GM23338 (cell line): ENCODE measurements at regions not wholly inside any gene's neighbourhood (a gene's known extent, or its start where the extent isn't known, plus 50 kb on each side); places are given as distances from the start of the nearest gene placed in this dataset.

ENCODE experiments used
- ATAC-seq: fragments of 200-7000 bp; cut with Tn5 transposase; 3 replicates; pipeline ENCODE4 v1.9.1; 2020
- DNase-seq: peaks from one replicate; pipeline ENCODE4 v3.0.0-alpha.2; 2015; ENCODE audit warnings: low spot score
- H2AFZ ChIP-seq: fragments of 200-600 bp; sonication (generic); 2 replicates; pipeline ENCODE4 v1.8.0; 2016; ENCODE audit warnings: antibody characterized with exemption, mild to moderate bottlenecking, moderate library complexity
- H3F3A ChIP-seq: fragments of 200-600 bp; sonication (generic); replicated peaks from 2 replicates; pipeline ENCODE4 v1.8.0; 2017; ENCODE audit warnings: antibody characterized with exemption, mixed run types, low read depth
- H3K27ac ChIP-seq: fragments of 200-600 bp; sonication (generic); 2 replicates; pipeline ENCODE4 v1.6.1; 2016; ENCODE audit warnings: low read depth
- H3K27me3 ChIP-seq: fragments of 200-600 bp; sonication (generic); 2 replicates; pipeline ENCODE4 v1.8.0; 2016; ENCODE audit warnings: mild to moderate bottlenecking, mixed run types, moderate library complexity; ENCODE audit not compliant: insufficient read depth
- H3K36me3 ChIP-seq: fragments of 200-600 bp; sonication (generic); 2 replicates; pipeline ENCODE4 v1.8.0; 2016; ENCODE audit warnings: mild to moderate bottlenecking; ENCODE audit not compliant: insufficient read depth
- H3K4me1 ChIP-seq: fragments of 200-600 bp; sonication (generic); 2 replicates; pipeline ENCODE4 v1.8.0; 2016; ENCODE audit warnings: mild to moderate bottlenecking, moderate library complexity; ENCODE audit not compliant: insufficient read depth
- H3K4me2 ChIP-seq: fragments of 200-600 bp; sonication (generic); 2 replicates; pipeline ENCODE4 v1.7.1; 2017; ENCODE audit warnings: mixed run types
- H3K4me3 ChIP-seq: fragments of 200-600 bp; sonication (generic); 2 replicates; pipeline ENCODE4 v1.6.1; 2016; ENCODE audit warnings: mixed run types
- H3K79me2 ChIP-seq: fragments of 200-600 bp; sonication (generic); replicated peaks from 2 replicates; pipeline ENCODE4 v1.8.0; 2017; ENCODE audit warnings: mild to moderate bottlenecking; ENCODE audit not compliant: insufficient read depth
- H3K9me2 ChIP-seq: fragments of 200-600 bp; sonication (generic); 2 replicates; pipeline ENCODE4 v1.8.0; 2017; ENCODE audit not compliant: insufficient read depth
- H4K20me1 ChIP-seq: fragments of 200-600 bp; sonication (generic); replicated peaks from 2 replicates; pipeline ENCODE4 v1.8.0; 2017; ENCODE audit warnings: mild to moderate bottlenecking; ENCODE audit not compliant: insufficient read depth
- H3K27ac Mint-ChIP-seq: 2 replicates; pipeline ENCODE4 v1.8.0; 2020; ENCODE audit warnings: inconsistent platforms, mild to moderate bottlenecking, moderate library complexity, mixed read lengths
- H3K27me3 Mint-ChIP-seq: 3 replicates; pipeline ENCODE4 v1.8.0; 2022; ENCODE audit warnings: low read depth, mild to moderate bottlenecking, moderate library complexity, mixed read lengths, inconsistent platforms; ENCODE audit not compliant: insufficient read depth, poor library complexity
- H3K36me3 Mint-ChIP-seq: 3 replicates; pipeline ENCODE4 v1.8.0; 2021; ENCODE audit warnings: low read depth, mild to moderate bottlenecking, inconsistent platforms, moderate library complexity, mixed read lengths
- H3K4me1 Mint-ChIP-seq: 3 replicates; pipeline ENCODE4 v1.8.0; 2020; ENCODE audit warnings: mild to moderate bottlenecking, inconsistent platforms, mixed read lengths
- H3K4me3 Mint-ChIP-seq: 3 replicates; pipeline ENCODE4 v1.8.0; 2021; ENCODE audit warnings: moderate library complexity, mild to moderate bottlenecking, inconsistent platforms, mixed read lengths
- H3K9me3 Mint-ChIP-seq: 3 replicates; pipeline ENCODE4 v1.8.0; 2020; ENCODE audit warnings: moderate library complexity, mild to moderate bottlenecking, inconsistent platforms, mixed read lengths
- CREB1 ChIP-seq: fragments of 250-450 bp; sonication (Bioruptor Pico); IDR thresholded peaks from 2 replicates; pipeline ENCODE4 v1.5.0; 2020; ENCODE audit warnings: low read depth, mild to moderate bottlenecking, moderate library complexity
- EZH2 ChIP-seq: fragments of 200-600 bp; sonication (generic); IDR thresholded peaks from one replicate; pipeline ENCODE4 v1.8.0; 2017; ENCODE audit warnings: antibody characterized with exemption, mild to moderate bottlenecking, low read depth; ENCODE audit not compliant: unreplicated experiment
- EZH2phosphoT487 ChIP-seq: fragments of 200-600 bp; sonication (generic); IDR thresholded peaks from one replicate; pipeline ENCODE4 v1.8.1; 2018; ENCODE audit warnings: antibody characterized with exemption; ENCODE audit not compliant: unreplicated experiment
- JUNB ChIP-seq: IDR thresholded peaks from one replicate; pipeline ENCODE4 v1.6.1; 2016; ENCODE audit warnings: antibody characterized with exemption; ENCODE audit not compliant: unreplicated experiment
- NANOG ChIP-seq: IDR thresholded peaks from 2 replicates; pipeline ENCODE4 v1.6.1; 2016; ENCODE audit warnings: antibody characterized with exemption, borderline replicate concordance
- POLR2AphosphoS5 ChIP-seq: IDR thresholded peaks from 2 replicates; pipeline ENCODE4 v1.6.1; 2016; ENCODE audit warnings: antibody characterized with exemption, low read depth
- STAT1 ChIP-seq: IDR thresholded peaks from one replicate; pipeline ENCODE4 v1.6.1; 2016; ENCODE audit warnings: antibody characterized with exemption; ENCODE audit not compliant: unreplicated experiment
- ZNF114 ChIP-seq: fragments of 250-450 bp; sonication (Bioruptor Pico); IDR thresholded peaks from 2 replicates; pipeline ENCODE4 v1.5.0; 2020; ENCODE audit warnings: mild to moderate bottlenecking, moderate library complexity
- ZNF331 ChIP-seq: fragments of 250-450 bp; sonication (Bioruptor Pico); IDR thresholded peaks from 2 replicates; pipeline ENCODE4 v1.5.0; 2020; ENCODE audit warnings: low read depth, mild to moderate bottlenecking, moderate library complexity
- TF ChIP-seq, protein P1 (sequence below): IDR thresholded peaks from one replicate; pipeline ENCODE4 v1.6.1; 2018; ENCODE audit warnings: antibody characterized with exemption; ENCODE audit not compliant: unreplicated experiment
- TF ChIP-seq, protein P2 (sequence below): IDR thresholded peaks from 2 replicates; pipeline ENCODE4 v1.6.1; 2016; ENCODE audit warnings: antibody characterized with exemption
- TF ChIP-seq, protein P3 (sequence below): fragments of 250-450 bp; sonication (Bioruptor Pico); IDR thresholded peaks from 2 replicates; pipeline ENCODE4 v1.5.0; 2020; ENCODE audit warnings: mild to moderate bottlenecking, moderate library complexity
- TF ChIP-seq, protein P4 (sequence below), 2 experiments: fragments of 200-600 bp in 1 of 2; sonication (generic) in 1 of 2; conservative IDR thresholded peaks; 2 replicates each; pipeline versions ENCODE4 v1.5.1 to v1.6.1; 2016 to 2017; ENCODE audit warnings: antibody characterized with exemption in 2 of 2, low read depth in 2 of 2, mild to moderate bottlenecking in 2 of 2, moderate library complexity in 1 of 2

DNA sequence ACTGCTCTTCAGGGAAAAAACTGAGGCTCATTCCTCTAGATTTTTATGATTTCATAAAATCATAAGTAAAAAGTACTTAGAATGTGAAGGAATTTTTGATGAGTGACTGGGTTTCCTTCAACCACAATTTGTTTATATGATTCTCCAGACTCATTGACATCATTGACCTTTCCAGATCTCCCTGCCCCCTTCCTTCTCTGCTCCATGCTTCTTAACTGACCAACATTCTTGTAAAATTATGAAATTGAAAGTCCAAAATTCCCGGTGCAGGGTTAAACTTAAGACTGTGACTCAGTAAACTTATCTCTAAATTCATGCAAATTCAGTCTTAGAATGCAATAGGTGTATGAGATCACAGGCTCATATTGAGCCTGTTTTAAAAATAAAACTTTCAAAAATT is 648.9 kb downstream of the TDRD15 start:
- Mint-ChIP-seq H3K4me3 (no peak overlapping the region), H3K27ac (no peak overlapping the region), H3K9me3 (no peaks in the 10 kb centered on the region), H3K4me1 (peaks cover 7% of the 10 kb centered on the region; the same call in 2 of the 3 replicates), H3K36me3 (no peaks in the 10 kb centered on the region), H3K27me3 (peaks cover 4% of the 10 kb centered on the region)
- Histone ChIP-seq H2AFZ (no peak overlapping the region), H3K4me3 (no peak overlapping the region), H4K20me1 (no peaks in the 10 kb centered on the region), H3K27ac (no peak overlapping the region), H3K9me2 (no peaks in the 10 kb centered on the region), H3F3A (no peaks in the 10 kb centered on the region), H3K36me3 (no peaks in the 10 kb centered on the region; the same call in 1 of the 2 replicates), H3K27me3 (no peaks in the 10 kb centered on the region), H3K79me2 (no peaks in the 10 kb centered on the region), H3K4me1 (no peaks in the 10 kb centered on the region), H3K4me2 (no peak overlapping the region)
- DNase-seq (no peak), ATAC-seq (no peak)
- TF ChIP-seq, protein P1, sequence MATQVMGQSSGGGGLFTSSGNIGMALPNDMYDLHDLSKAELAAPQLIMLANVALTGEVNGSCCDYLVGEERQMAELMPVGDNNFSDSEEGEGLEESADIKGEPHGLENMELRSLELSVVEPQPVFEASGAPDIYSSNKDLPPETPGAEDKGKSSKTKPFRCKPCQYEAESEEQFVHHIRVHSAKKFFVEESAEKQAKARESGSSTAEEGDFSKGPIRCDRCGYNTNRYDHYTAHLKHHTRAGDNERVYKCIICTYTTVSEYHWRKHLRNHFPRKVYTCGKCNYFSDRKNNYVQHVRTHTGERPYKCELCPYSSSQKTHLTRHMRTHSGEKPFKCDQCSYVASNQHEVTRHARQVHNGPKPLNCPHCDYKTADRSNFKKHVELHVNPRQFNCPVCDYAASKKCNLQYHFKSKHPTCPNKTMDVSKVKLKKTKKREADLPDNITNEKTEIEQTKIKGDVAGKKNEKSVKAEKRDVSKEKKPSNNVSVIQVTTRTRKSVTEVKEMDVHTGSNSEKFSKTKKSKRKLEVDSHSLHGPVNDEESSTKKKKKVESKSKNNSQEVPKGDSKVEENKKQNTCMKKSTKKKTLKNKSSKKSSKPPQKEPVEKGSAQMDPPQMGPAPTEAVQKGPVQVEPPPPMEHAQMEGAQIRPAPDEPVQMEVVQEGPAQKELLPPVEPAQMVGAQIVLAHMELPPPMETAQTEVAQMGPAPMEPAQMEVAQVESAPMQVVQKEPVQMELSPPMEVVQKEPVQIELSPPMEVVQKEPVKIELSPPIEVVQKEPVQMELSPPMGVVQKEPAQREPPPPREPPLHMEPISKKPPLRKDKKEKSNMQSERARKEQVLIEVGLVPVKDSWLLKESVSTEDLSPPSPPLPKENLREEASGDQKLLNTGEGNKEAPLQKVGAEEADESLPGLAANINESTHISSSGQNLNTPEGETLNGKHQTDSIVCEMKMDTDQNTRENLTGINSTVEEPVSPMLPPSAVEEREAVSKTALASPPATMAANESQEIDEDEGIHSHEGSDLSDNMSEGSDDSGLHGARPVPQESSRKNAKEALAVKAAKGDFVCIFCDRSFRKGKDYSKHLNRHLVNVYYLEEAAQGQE = no peak
- TF ChIP-seq EZH2phosphoT487 = no peak
- TF ChIP-seq POLR2AphosphoS5 = no peak
- no peak for TF ChIP-seq JUNB
- TF ChIP-seq, protein P2, sequence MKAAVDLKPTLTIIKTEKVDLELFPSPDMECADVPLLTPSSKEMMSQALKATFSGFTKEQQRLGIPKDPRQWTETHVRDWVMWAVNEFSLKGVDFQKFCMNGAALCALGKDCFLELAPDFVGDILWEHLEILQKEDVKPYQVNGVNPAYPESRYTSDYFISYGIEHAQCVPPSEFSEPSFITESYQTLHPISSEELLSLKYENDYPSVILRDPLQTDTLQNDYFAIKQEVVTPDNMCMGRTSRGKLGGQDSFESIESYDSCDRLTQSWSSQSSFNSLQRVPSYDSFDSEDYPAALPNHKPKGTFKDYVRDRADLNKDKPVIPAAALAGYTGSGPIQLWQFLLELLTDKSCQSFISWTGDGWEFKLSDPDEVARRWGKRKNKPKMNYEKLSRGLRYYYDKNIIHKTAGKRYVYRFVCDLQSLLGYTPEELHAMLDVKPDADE = no peak
- no peak for TF ChIP-seq ZNF114 (CRISPR knock-in tag)
- TF ChIP-seq STAT1 = no peak
- TF ChIP-seq ZNF331 (CRISPR knock-in tag) = no peak
- TF ChIP-seq, protein P3, sequence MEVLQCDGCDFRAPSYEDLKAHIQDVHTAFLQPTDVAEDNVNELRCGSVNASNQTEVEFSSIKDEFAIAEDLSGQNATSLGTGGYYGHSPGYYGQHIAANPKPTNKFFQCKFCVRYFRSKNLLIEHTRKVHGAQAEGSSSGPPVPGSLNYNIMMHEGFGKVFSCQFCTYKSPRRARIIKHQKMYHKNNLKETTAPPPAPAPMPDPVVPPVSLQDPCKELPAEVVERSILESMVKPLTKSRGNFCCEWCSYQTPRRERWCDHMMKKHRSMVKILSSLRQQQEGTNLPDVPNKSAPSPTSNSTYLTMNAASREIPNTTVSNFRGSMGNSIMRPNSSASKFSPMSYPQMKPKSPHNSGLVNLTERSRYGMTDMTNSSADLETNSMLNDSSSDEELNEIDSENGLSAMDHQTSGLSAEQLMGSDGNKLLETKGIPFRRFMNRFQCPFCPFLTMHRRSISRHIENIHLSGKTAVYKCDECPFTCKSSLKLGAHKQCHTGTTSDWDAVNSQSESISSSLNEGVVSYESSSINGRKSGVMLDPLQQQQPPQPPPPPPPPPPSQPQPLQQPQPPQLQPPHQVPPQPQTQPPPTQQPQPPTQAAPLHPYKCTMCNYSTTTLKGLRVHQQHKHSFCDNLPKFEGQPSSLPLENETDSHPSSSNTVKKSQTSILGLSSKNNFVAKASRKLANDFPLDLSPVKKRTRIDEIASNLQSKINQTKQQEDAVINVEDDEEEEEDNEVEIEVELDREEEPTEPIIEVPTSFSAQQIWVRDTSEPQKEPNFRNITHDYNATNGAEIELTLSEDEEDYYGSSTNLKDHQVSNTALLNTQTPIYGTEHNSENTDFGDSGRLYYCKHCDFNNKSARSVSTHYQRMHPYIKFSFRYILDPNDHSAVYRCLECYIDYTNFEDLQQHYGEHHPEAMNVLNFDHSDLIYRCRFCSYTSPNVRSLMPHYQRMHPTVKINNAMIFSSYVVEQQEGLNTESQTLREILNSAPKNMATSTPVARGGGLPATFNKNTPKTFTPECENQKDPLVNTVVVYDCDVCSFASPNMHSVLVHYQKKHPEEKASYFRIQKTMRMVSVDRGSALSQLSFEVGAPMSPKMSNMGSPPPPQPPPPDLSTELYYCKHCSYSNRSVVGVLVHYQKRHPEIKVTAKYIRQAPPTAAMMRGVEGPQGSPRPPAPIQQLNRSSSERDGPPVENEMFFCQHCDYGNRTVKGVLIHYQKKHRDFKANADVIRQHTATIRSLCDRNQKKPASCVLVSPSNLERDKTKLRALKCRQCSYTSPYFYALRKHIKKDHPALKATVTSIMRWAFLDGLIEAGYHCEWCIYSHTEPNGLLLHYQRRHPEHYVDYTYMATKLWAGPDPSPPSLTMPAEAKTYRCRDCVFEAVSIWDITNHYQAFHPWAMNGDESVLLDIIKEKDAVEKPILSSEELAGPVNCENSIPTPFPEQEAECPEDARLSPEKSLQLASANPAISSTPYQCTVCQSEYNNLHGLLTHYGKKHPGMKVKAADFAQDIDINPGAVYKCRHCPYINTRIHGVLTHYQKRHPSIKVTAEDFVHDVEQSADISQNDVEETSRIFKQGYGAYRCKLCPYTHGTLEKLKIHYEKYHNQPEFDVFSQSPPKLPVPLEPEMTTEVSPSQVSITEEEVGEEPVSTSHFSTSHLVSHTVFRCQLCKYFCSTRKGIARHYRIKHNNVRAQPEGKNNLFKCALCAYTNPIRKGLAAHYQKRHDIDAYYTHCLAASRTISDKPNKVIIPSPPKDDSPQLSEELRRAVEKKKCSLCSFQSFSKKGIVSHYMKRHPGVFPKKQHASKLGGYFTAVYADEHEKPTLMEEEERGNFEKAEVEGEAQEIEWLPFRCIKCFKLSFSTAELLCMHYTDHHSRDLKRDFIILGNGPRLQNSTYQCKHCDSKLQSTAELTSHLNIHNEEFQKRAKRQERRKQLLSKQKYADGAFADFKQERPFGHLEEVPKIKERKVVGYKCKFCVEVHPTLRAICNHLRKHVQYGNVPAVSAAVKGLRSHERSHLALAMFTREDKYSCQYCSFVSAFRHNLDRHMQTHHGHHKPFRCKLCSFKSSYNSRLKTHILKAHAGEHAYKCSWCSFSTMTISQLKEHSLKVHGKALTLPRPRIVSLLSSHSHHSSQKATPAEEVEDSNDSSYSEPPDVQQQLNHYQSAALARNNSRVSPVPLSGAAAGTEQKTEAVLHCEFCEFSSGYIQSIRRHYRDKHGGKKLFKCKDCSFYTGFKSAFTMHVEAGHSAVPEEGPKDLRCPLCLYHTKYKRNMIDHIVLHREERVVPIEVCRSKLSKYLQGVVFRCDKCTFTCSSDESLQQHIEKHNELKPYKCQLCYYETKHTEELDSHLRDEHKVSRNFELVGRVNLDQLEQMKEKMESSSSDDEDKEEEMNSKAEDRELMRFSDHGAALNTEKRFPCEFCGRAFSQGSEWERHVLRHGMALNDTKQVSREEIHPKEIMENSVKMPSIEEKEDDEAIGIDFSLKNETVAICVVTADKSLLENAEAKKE (CRISPR knock-in tag) = no peak
- TF ChIP-seq EZH2 = no peak
- TF ChIP-seq CREB1 (CRISPR knock-in tag) = no peak
- TF ChIP-seq, protein P4, sequence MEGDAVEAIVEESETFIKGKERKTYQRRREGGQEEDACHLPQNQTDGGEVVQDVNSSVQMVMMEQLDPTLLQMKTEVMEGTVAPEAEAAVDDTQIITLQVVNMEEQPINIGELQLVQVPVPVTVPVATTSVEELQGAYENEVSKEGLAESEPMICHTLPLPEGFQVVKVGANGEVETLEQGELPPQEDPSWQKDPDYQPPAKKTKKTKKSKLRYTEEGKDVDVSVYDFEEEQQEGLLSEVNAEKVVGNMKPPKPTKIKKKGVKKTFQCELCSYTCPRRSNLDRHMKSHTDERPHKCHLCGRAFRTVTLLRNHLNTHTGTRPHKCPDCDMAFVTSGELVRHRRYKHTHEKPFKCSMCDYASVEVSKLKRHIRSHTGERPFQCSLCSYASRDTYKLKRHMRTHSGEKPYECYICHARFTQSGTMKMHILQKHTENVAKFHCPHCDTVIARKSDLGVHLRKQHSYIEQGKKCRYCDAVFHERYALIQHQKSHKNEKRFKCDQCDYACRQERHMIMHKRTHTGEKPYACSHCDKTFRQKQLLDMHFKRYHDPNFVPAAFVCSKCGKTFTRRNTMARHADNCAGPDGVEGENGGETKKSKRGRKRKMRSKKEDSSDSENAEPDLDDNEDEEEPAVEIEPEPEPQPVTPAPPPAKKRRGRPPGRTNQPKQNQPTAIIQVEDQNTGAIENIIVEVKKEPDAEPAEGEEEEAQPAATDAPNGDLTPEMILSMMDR (conservative IDR thresholded peaks at IDR 0.05; ENCODE audit: low read depth in 2 of 2) = no peak
- no peak for TF ChIP-seq NANOG
